Colonic mucosa (tissue), 4 donors: ENCODE measurements at regions not wholly inside any gene's neighbourhood (a gene's known extent, or its start where the extent isn't known, plus 50 kb on each side); places are given as distances from the start of the nearest gene placed in this dataset.

Source experiments
- DNase-seq: peaks from one replicate; pipeline ENCODE4 v3.0.0-alpha.2; 2020
- H3K27ac ChIP-seq: fragments of 200-600 bp; one replicate; pipeline ENCODE4 v1.8.0; 2021
- H3K27me3 ChIP-seq: fragments of 200-600 bp; one replicate; pipeline ENCODE4 v1.8.0; 2021
- H3K36me3 ChIP-seq: fragments of 200-600 bp; one replicate; pipeline ENCODE4 v1.8.0; 2021
- H3K4me1 ChIP-seq: fragments of 200-600 bp; one replicate; pipeline ENCODE4 v1.8.0; 2021; ENCODE audit warnings: mild to moderate bottlenecking
- H3K4me3 ChIP-seq: fragments of 200-600 bp; one replicate; pipeline ENCODE4 v1.8.0; 2021
- H3K9ac ChIP-seq, 2 donors: one replicate each; pipeline ENCODE4 v1.7.0; 2013; ENCODE audit warnings: control low read depth in 2 of 2, low read depth in 2 of 2, low read length in 2 of 2
- H3K9me3 ChIP-seq: fragments of 200-600 bp; one replicate; pipeline ENCODE4 v1.8.0; 2021
- CTCF ChIP-seq: fragments of 200-600 bp; IDR thresholded peaks from one replicate; pipeline ENCODE4 v1.8.0; 2022; ENCODE audit warnings: antibody characterized with exemption, mild to moderate bottlenecking
- intact Hi-C: fragments of 100-400 bp; cut with DNase I; formaldehyde crosslinking; loops from one replicate; pipeline ENCODE4 v1.14.1; 2022
- donor health status: healthy.
- donor health status: DM: no; HTN: no; CAD: no.
- donor health status: DM: no; HTN: no; CAD: no.

- H3K9ac ChIP-seq = no peak overlapping the region
- intact Hi-C loops = no loop called here
- TF ChIP-seq CTCF = no peak
- H3K4me3 ChIP-seq = no peak overlapping the region
- no peaks in the 10 kb centered on the region for H3K9me3 ChIP-seq
- H3K27me3 ChIP-seq = no peaks in the 10 kb centered on the region
- no peaks in the 10 kb centered on the region for H3K36me3 ChIP-seq
- no peaks in the 10 kb centered on the region for H3K4me1 ChIP-seq
- DNase-seq = no peak
- H3K27ac ChIP-seq = no peak overlapping the region
These were observed 373.5 kb upstream of the ZEB2 start for GRCh38 chr2:144893464-144893863.

GRCh38 chr2:144890828-144891227 is 370.9 kb upstream of the ZEB2 start:
- DNase-seq = no peak
- TF ChIP-seq CTCF = no peak
- H3K4me1 ChIP-seq = no peaks in the 10 kb centered on the region
- no peak overlapping the region for H3K27ac ChIP-seq
- no peak overlapping the region for H3K9ac ChIP-seq
- H3K36me3 ChIP-seq = no peaks in the 10 kb centered on the region
- H3K9me3 ChIP-seq = no peaks in the 10 kb centered on the region
- H3K4me3 ChIP-seq = no peak overlapping the region
- intact Hi-C loops = no loop called here
- H3K27me3 ChIP-seq = no peaks in the 10 kb centered on the region

- H3K9me3 ChIP-seq = no peaks in the 10 kb centered on the region
- no peaks in the 10 kb centered on the region for H3K4me1 ChIP-seq
- no peak overlapping the region for H3K9ac ChIP-seq
- no peak for TF ChIP-seq CTCF
- intact Hi-C loops = no loop called here
- H3K36me3 ChIP-seq = no peaks in the 10 kb centered on the region
- H3K27ac ChIP-seq = no peak overlapping the region
- DNase-seq = no peak
- H3K27me3 ChIP-seq = no peaks in the 10 kb centered on the region
- no peak overlapping the region for H3K4me3 ChIP-seq
These were observed 369.4 kb upstream of the ZEB2 start for GRCh38 chr2:144889348-144889747.

- TF ChIP-seq CTCF = no peak
- Histone ChIP-seq H3K9ac (no peak overlapping the region), H3K36me3 (no peaks in the 10 kb centered on the region), H3K9me3 (no peaks in the 10 kb centered on the region), H3K27me3 (no peaks in the 10 kb centered on the region), H3K4me1 (no peaks in the 10 kb centered on the region), H3K4me3 (no peak overlapping the region), H3K27ac (no peak overlapping the region)
- intact Hi-C loops = no loop called here
- peak; percentile 34 for DNase-seq
These were observed 366.9 kb upstream of the ZEB2 start for GRCh38 chr2:144886862-144887261.

GRCh38 chr2:144877893-144878292 is 358.0 kb upstream of the ZEB2 start:
- no peak for DNase-seq
- Histone ChIP-seq H3K9ac (no peak overlapping the region), H3K27ac (no peak overlapping the region), H3K27me3 (no peaks in the 10 kb centered on the region), H3K36me3 (no peaks in the 10 kb centered on the region), H3K9me3 (no peaks in the 10 kb centered on the region), H3K4me3 (no peak overlapping the region), H3K4me1 (no peaks in the 10 kb centered on the region)
- no peak for TF ChIP-seq CTCF
- intact Hi-C loops = no loop called here

GRCh38 chr2:144876013-144876412 is 356.1 kb upstream of the ZEB2 start:
- Histone ChIP-seq H3K9me3 (no peaks in the 10 kb centered on the region), H3K9ac (no peak overlapping the region), H3K4me1 (no peaks in the 10 kb centered on the region), H3K27me3 (no peaks in the 10 kb centered on the region), H3K27ac (no peak overlapping the region), H3K36me3 (no peaks in the 10 kb centered on the region), H3K4me3 (no peak overlapping the region)
- TF ChIP-seq CTCF = no peak
- intact Hi-C loops = no loop called here
- DNase-seq = no peak
